ENCODE measurements at regions not wholly inside any gene's neighbourhood (a gene's known extent, or its start where the extent isn't known, plus 50 kb on each side); places are given as distances from the start of the nearest gene placed in this dataset.

GRCh38 chr18:71784777-71785176 is 759.4 kb downstream of the CBLN2 start:
- TF ChIP-seq, protein P1, sequence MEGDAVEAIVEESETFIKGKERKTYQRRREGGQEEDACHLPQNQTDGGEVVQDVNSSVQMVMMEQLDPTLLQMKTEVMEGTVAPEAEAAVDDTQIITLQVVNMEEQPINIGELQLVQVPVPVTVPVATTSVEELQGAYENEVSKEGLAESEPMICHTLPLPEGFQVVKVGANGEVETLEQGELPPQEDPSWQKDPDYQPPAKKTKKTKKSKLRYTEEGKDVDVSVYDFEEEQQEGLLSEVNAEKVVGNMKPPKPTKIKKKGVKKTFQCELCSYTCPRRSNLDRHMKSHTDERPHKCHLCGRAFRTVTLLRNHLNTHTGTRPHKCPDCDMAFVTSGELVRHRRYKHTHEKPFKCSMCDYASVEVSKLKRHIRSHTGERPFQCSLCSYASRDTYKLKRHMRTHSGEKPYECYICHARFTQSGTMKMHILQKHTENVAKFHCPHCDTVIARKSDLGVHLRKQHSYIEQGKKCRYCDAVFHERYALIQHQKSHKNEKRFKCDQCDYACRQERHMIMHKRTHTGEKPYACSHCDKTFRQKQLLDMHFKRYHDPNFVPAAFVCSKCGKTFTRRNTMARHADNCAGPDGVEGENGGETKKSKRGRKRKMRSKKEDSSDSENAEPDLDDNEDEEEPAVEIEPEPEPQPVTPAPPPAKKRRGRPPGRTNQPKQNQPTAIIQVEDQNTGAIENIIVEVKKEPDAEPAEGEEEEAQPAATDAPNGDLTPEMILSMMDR (IDR thresholded peaks at IDR 0.05): peak in 1 of 7 experiments; percentile 3
- TF ChIP-seq POLR2A (IDR thresholded peaks at IDR 0.05): no peak
